ENCODE measurements at regions not wholly inside any gene's neighbourhood (a gene's known extent, or its start where the extent isn't known, plus 50 kb on each side); places are given as distances from the start of the nearest gene placed in this dataset.
"Not testable (repeated sequence)": the region's sequence is repeated elsewhere in the genome, so short reads cannot be mapped to it uniquely, and the experiment has no call there.

DNA sequence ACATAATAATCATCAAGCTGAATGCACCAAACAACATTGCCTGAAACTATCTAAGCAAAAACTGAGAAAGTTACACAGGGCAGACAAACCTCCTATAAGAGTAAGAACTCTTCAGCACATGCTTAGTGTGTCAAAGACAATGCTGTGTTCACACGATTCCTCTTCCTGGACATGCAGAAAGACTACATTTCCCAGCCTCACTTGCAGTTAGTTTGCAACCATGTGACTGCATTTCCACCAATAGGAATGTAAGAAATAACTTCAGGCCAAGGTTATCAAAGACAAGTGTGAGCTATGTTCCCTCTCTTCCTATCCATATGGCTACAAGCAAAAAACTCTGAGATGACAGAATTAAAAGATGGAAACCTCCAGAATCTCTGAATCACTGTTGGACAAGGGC lies 109.8 kb downstream of the OTOP1 start:
- not testable (repeated sequence) for DNase-seq (ENCODE audit: low read depth in 4 of 4, low spot score in 1 of 4)

DNA sequence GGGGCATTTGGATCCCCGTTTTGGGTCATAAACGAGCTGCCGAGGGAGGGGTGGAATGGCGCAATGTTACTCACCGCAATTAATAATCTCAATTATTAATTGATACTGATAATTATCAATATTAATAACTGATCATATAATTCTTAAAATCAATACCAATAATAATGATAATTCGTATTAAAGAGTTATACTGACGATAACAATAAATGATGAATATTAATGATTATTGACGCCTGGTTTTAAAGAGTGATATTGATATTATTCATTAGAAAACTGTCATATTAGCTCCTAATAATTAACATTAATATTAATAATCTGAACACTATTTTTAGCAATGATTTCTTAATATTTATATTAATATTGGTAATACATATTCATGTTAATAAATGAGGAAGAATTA lies 92.4 kb downstream of the OTOP1 start:
- DNase-seq (ENCODE audit: low read depth in 4 of 4, low spot score in 1 of 4) = not testable (repeated sequence)

DNA sequence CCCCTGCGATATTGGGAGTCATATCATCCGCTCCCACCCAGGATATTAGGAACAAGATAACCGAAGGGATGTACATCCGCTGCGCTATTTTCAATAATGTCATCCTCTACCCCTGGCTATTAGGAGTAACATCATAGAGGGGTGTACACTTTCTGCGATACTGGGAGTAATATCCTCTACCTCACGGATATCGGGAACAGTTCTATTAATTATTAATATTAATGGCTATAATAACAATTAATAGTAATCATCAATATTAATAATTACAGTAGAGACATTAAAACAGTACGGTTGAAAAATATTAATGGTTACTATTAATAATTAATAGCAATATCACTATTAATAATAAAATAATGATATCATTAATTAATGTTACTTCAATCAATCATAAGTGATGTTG lies 90.1 kb downstream of the OTOP1 start:
- not testable (repeated sequence) for DNase-seq (ENCODE audit: low read depth in 4 of 4, low spot score in 1 of 4)
